Suprapubic skin (tissue), 4 donors: ENCODE measurements at regions not wholly inside any gene's neighbourhood (a gene's known extent, or its start where the extent isn't known, plus 50 kb on each side); places are given as distances from the start of the nearest gene placed in this dataset.

Experiments used
- CTCF ChIP-seq, 2 donors: fragments of 200-600 bp in 1 of 2; fragments of 450-650 bp in 1 of 2; sonication (generic) in 1 of 2; IDR thresholded peaks; one replicate each; pipeline ENCODE4 v1.5.1; 2016 to 2019; ENCODE audit warnings: antibody characterized with exemption in 2 of 2, mild to moderate bottlenecking in 1 of 2, moderate library complexity in 1 of 2
- POLR2A ChIP-seq, 2 donors: fragments of 450-650 bp; IDR thresholded peaks; one replicate each; pipeline ENCODE4 v1.6.1; 2017; ENCODE audit warnings: antibody characterized with exemption in 2 of 2, mild to moderate bottlenecking in 2 of 2, moderate library complexity in 2 of 2
- POLR2AphosphoS5 ChIP-seq, 3 donors: sonication (generic); formaldehyde crosslinking; IDR thresholded peaks; one replicate each; pipeline ENCODE4 v1.6.1; 2017; ENCODE audit warnings: antibody characterized with exemption in 3 of 3

DNA sequence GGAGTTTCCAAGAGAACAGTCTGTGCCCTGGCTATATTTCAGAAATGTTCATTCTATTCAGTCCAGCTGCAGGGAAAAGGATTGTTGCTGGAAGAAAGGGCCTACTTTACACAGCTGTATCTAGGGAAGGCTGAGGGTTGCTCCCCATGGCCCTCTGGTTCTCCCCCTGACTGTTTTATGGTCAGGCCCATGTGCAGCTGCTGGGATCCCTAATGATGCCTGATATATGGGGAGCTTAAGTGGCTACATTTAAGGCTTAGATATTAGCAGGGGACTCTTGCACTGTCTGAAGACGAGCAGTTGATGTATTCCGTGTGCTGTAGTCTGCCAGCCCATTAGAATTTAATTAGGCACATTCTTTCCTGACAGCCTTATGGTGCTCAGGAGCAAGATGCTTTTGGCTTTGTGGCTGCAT lies 72.0 kb downstream of the FAM43A start:
- TF ChIP-seq POLR2AphosphoS5 (IDR thresholded peaks at IDR 0.05), result no peak
- TF ChIP-seq POLR2A (IDR thresholded peaks at IDR 0.05), result no peak
- TF ChIP-seq CTCF (IDR thresholded peaks at IDR 0.05), result no peak
